ENCODE measurements at regions not wholly inside any gene's neighbourhood (a gene's known extent, or its start where the extent isn't known, plus 50 kb on each side); places are given as distances from the start of the nearest gene placed in this dataset.

DNA sequence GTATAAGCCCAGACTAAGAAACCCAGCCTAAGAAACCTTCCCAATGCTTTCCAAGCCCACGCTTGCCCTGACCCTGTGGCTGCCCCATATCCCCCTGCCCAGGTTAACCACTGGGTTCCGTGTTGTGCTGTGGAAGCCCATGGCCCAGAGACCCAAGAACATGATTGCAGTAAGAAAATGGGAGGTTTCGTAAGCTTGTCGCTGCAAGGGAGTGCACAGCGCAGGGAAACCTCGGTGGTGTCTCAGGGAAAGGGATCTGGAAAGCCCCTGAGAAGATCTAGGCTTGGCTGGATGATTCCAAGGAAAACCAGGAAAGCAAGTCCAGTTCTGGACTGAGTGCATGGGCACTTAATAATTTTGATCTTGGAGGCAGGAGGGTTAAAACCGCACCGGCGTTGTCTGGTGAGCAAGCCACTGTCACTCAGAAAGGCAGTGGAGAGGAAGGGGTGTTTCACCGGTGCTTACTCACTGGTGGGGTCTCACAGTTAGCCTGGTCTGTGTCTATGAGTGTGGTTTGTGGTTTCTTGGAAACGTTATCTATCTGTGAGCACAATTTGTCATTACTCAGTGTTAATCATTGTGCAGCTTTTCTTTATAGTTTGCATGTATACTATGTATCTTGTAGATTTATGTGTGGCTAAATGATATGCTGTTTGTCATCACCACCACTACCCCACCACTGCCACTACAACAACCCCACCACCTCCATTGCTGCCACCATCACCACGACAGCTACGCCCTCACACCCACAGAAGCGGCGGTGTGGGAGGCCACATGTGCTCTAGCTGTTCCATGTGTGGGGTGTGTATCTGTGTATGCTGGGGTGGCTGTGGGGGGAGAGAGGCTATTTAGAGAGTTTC, 53.3 kb upstream of the PRDM11 start:
- no peaks in the 10 kb centered on the region for H3K9me2 ChIP-seq
- no peaks in the 10 kb centered on the region for H3K79me2 ChIP-seq (ENCODE audit: insufficient read depth)
- H2AFZ ChIP-seq (ENCODE audit: low read depth), result no peak overlapping the region
- H3K4me2 ChIP-seq, result no peak overlapping the region
- no peak overlapping the region for H3K4me3 ChIP-seq (ENCODE audit: low read depth in 2 of 2, low read length in 1 of 2)
- no peaks in the 10 kb centered on the region for H3K9me3 ChIP-seq
- TF ChIP-seq, protein P1, sequence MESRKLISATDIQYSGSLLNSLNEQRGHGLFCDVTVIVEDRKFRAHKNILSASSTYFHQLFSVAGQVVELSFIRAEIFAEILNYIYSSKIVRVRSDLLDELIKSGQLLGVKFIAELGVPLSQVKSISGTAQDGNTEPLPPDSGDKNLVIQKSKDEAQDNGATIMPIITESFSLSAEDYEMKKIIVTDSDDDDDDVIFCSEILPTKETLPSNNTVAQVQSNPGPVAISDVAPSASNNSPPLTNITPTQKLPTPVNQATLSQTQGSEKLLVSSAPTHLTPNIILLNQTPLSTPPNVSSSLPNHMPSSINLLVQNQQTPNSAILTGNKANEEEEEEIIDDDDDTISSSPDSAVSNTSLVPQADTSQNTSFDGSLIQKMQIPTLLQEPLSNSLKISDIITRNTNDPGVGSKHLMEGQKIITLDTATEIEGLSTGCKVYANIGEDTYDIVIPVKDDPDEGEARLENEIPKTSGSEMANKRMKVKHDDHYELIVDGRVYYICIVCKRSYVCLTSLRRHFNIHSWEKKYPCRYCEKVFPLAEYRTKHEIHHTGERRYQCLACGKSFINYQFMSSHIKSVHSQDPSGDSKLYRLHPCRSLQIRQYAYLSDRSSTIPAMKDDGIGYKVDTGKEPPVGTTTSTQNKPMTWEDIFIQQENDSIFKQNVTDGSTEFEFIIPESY (IDR thresholded peaks at IDR 0.05; ENCODE audit: borderline replicate concordance, low read depth), result 0 out of 2 replicates have a peak, but pooled peaks have one; percentile 9
- TF ChIP-seq YY1 (IDR thresholded peaks at IDR 0.05; ENCODE audit: low read depth) (no peak), GABPA (IDR thresholded peaks at IDR 0.05; ENCODE audit: low read depth) (no peak), JUND (IDR thresholded peaks at IDR 0.05) (peak; percentile 72), FOSL2 (IDR thresholded peaks at IDR 0.05; ENCODE audit: borderline replicate concordance, low read depth) (peak; percentile 34; the same call in 1 of the 2 replicates), RFX5 (IDR thresholded peaks at IDR 0.05; ENCODE audit: low read length) (no peak), NFIC (IDR thresholded peaks at IDR 0.05; ENCODE audit: borderline replicate concordance) (peak; percentile 37), TCF12 (IDR thresholded peaks at IDR 0.05) (peak; percentile 82), EP300 (IDR thresholded peaks at IDR 0.05; ENCODE audit: borderline replicate concordance in 1 of 2, low read depth in 1 of 2, low read length in 1 of 2) (peak in 1 of 2 experiments; percentile 47; a peak in 1 of 4 replicates)
- TF ChIP-seq, protein P2, sequence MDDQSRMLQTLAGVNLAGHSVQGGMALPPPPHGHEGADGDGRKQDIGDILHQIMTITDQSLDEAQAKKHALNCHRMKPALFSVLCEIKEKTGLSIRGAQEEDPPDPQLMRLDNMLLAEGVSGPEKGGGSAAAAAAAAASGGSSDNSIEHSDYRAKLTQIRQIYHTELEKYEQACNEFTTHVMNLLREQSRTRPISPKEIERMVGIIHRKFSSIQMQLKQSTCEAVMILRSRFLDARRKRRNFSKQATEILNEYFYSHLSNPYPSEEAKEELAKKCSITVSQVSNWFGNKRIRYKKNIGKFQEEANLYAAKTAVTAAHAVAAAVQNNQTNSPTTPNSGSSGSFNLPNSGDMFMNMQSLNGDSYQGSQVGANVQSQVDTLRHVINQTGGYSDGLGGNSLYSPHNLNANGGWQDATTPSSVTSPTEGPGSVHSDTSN (IDR thresholded peaks at IDR 0.05), result peak; percentile 77
- H4K20me1 ChIP-seq (ENCODE audit: insufficient read depth), result no peaks in the 10 kb centered on the region
- H3K9ac ChIP-seq, result no peak overlapping the region
- no peaks in the 10 kb centered on the region for H3K36me3 ChIP-seq (replicated peaks in 1 of 2; ENCODE audit: control insufficient read depth in 1 of 2, insufficient read depth in 2 of 2, low read length in 1 of 2)
- ChIA-PET POLR2A (no interaction called here), CTCF (interaction anchor here (3.7 to 26.5 kb wide), 2 partner anchors 11 to 156 kb away, joined by 42 to 1245 read pairs; no protein-coding TSS in a partner anchor)
- H3K4me1 ChIP-seq (ENCODE audit: control insufficient read depth in 1 of 2, insufficient read depth in 2 of 2, low read depth in 1 of 2, low read length in 1 of 2), result peaks cover 0 to 5% of the 10 kb centered on the region in 2 experiments; a peak in 1 of 4 replicates
- no peak for DNase-seq
- H3K27ac ChIP-seq (ENCODE audit: low read depth in 2 of 2, low read length in 1 of 2), result no peak overlapping the region
- 60% methylated on average over 14 of the region's 15 CpGs for WGBS (ENCODE audit: low lambda C conversion rate)
- peaks cover 10% of the 10 kb centered on the region; the same call in 1 of the 2 replicates for H3K27me3 ChIP-seq (ENCODE audit: insufficient read depth)
- H3F3A ChIP-seq (replicated peaks; ENCODE audit: insufficient read depth), result no peaks in the 10 kb centered on the region

DNA sequence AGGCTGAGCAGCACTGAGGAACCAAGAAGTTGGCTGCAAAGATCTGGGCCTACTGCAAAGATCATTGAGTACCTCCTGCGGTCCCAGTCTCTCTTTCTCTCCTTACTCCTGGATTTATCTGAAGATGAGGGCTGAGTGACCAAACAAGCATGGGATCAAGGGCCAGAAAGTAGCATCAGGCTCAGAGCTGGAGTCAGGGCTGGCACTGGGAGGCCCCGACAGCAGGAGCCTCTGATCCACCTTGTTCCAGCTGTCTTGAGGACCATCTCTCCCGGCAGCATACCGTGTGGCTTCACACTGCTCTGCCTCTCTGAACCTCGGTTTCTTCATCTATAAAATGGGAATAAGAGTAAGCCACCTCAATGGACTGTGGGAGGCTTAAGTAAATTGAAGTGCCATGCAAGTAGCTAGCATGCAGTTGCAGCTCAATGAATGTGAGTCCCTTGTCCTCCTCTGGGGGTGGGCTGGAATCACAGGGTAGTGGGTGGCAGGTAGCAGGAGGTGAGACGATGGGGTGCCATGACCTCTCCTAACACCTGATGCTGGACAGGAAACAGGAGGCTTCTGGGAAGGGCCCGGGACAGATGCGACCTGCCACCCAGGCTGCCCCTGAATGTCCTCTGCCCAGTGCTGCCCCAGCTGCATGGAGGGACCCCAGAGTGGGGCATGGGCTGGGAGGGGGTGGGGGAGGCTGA, 52.5 kb upstream of the PRDM11 start:
- H3F3A ChIP-seq (replicated peaks; ENCODE audit: insufficient read depth), result no peaks in the 10 kb centered on the region
- no peaks in the 10 kb centered on the region for H3K9me2 ChIP-seq
- WGBS (ENCODE audit: low lambda C conversion rate), result 64% methylated on average over 8 of the region's 8 CpGs
- ChIA-PET POLR2A (no interaction called here), CTCF (interaction anchor here (1.1 to 26.5 kb wide), 3 partner anchors 10 to 157 kb away, joined by 3 to 1245 read pairs (median 42); no protein-coding TSS in a partner anchor)
- H3K79me2 ChIP-seq (ENCODE audit: insufficient read depth), result no peaks in the 10 kb centered on the region
- H3K4me2 ChIP-seq, result no peak overlapping the region
- H2AFZ ChIP-seq (ENCODE audit: low read depth), result no peak overlapping the region
- H3K27ac ChIP-seq (ENCODE audit: low read depth in 2 of 2, low read length in 1 of 2), result no peak overlapping the region
- no peak for DNase-seq
- no peaks in the 10 kb centered on the region for H3K36me3 ChIP-seq (replicated peaks in 1 of 2; ENCODE audit: control insufficient read depth in 1 of 2, insufficient read depth in 2 of 2, low read length in 1 of 2)
- no peaks in the 10 kb centered on the region for H4K20me1 ChIP-seq (ENCODE audit: insufficient read depth)
- H3K4me3 ChIP-seq (ENCODE audit: low read depth in 2 of 2, low read length in 1 of 2), result no peak overlapping the region
- TF ChIP-seq, protein P3, sequence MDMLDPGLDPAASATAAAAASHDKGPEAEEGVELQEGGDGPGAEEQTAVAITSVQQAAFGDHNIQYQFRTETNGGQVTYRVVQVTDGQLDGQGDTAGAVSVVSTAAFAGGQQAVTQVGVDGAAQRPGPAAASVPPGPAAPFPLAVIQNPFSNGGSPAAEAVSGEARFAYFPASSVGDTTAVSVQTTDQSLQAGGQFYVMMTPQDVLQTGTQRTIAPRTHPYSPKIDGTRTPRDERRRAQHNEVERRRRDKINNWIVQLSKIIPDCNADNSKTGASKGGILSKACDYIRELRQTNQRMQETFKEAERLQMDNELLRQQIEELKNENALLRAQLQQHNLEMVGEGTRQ (IDR thresholded peaks at IDR 0.05; ENCODE audit: borderline replicate concordance, low read depth, low read length), result no peak
- no peak for TF ChIP-seq MXI1 (IDR thresholded peaks at IDR 0.05; ENCODE audit: low read depth, low read length)
- TF ChIP-seq TEAD4 (IDR thresholded peaks at IDR 0.05; ENCODE audit: borderline replicate concordance, insufficient read depth), result no peak
- TF ChIP-seq, protein P2 (IDR thresholded peaks at IDR 0.05), result no peak
- no peak for TF ChIP-seq EZH2phosphoT487 (IDR thresholded peaks at IDR 0.05; ENCODE audit: borderline replicate concordance, low read depth)
- TF ChIP-seq JUND (IDR thresholded peaks at IDR 0.05), result no peak
- TF ChIP-seq, protein P4, sequence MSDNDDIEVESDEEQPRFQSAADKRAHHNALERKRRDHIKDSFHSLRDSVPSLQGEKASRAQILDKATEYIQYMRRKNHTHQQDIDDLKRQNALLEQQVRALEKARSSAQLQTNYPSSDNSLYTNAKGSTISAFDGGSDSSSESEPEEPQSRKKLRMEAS (IDR thresholded peaks at IDR 0.05; ENCODE audit: low read depth), result no peak
- no peak for TF ChIP-seq EP300 (IDR thresholded peaks at IDR 0.05; ENCODE audit: borderline replicate concordance in 1 of 2, low read depth in 1 of 2, low read length in 1 of 2)
- TF ChIP-seq GATA2 (CRISPR knock-in tag; IDR thresholded peaks at IDR 0.05), result no peak
- TF ChIP-seq MEF2A (IDR thresholded peaks at IDR 0.05; ENCODE audit: borderline replicate concordance, low read depth), result no peak
- no peak for TF ChIP-seq RXRA (IDR thresholded peaks at IDR 0.05; ENCODE audit: borderline replicate concordance, low read depth)
- no peak overlapping the region for H3K9ac ChIP-seq
- H3K9me3 ChIP-seq, result no peaks in the 10 kb centered on the region
- H3K27me3 ChIP-seq (ENCODE audit: insufficient read depth), result peaks cover 10% of the 10 kb centered on the region; the same call in 1 of the 2 replicates
- peaks cover 0 to 5% of the 10 kb centered on the region in 2 experiments; a peak in 1 of 4 replicates for H3K4me1 ChIP-seq (ENCODE audit: control insufficient read depth in 1 of 2, insufficient read depth in 2 of 2, low read depth in 1 of 2, low read length in 1 of 2)

Measured in SK-N-SH (cell line).